Loucy (cell line): ENCODE measurements at regions not wholly inside any gene's neighbourhood (a gene's known extent, or its start where the extent isn't known, plus 50 kb on each side); places are given as distances from the start of the nearest gene placed in this dataset.

Source experiments
- H2AFZ ChIP-seq: fragments of 200-600 bp; sonication (generic); 2 replicates; pipeline ENCODE4 v1.6.0; 2016; ENCODE audit warnings: antibody characterized with exemption, mild to moderate bottlenecking, low read length, moderate library complexity
- H3F3A ChIP-seq: fragments of 200-600 bp; 2 replicates; pipeline ENCODE4 v1.6.0; 2016; ENCODE audit warnings: antibody characterized with exemption, low read depth, mild to moderate bottlenecking
- H3K27me3 ChIP-seq: fragments of 200-600 bp; sonication (generic); 2 replicates; pipeline ENCODE4 v1.6.1; 2014; ENCODE audit warnings: low read length, mild to moderate bottlenecking; ENCODE audit not compliant: insufficient read depth, poor library complexity, severe bottlenecking
- H3K36me3 ChIP-seq: fragments of 200-600 bp; sonication (generic); 2 replicates; pipeline ENCODE4 v1.6.1; 2016; ENCODE audit warnings: low read length; ENCODE audit not compliant: insufficient read depth
- H3K4me1 ChIP-seq: fragments of 200-600 bp; sonication (generic); 2 replicates; pipeline ENCODE4 v1.5.1; 2014; ENCODE audit warnings: low read length, mild to moderate bottlenecking; ENCODE audit not compliant: insufficient read depth, poor library complexity, severe bottlenecking
- H3K4me2 ChIP-seq: fragments of 200-600 bp; sonication (generic); 2 replicates; pipeline ENCODE4 v1.6.0; 2014; ENCODE audit warnings: antibody characterized with exemption, low read length, low read depth, mild to moderate bottlenecking; ENCODE audit not compliant: poor library complexity, severe bottlenecking
- H3K4me3 ChIP-seq: fragments of 200-600 bp; sonication (generic); 2 replicates; pipeline ENCODE4 v1.5.1; 2014; ENCODE audit warnings: low read length, mild to moderate bottlenecking, mixed read lengths; ENCODE audit not compliant: poor library complexity, severe bottlenecking
- H3K79me2 ChIP-seq: fragments of 200-600 bp; sonication (generic); 2 replicates; pipeline ENCODE4 v1.6.1; 2014; ENCODE audit warnings: low read length; ENCODE audit not compliant: insufficient read depth
- H3K9ac ChIP-seq: fragments of 200-600 bp; sonication (generic); 2 replicates; pipeline ENCODE4 v1.6.0; 2014; ENCODE audit warnings: mild to moderate bottlenecking, low read depth, low read length, moderate library complexity; ENCODE audit not compliant: poor library complexity, severe bottlenecking
- H3K9me2 ChIP-seq: fragments of 200-600 bp; sonication (generic); replicated peaks from 2 replicates; pipeline ENCODE4 v1.6.1; 2016; ENCODE audit warnings: low read depth, low read length, mixed read lengths
- H3K9me3 ChIP-seq: fragments of 200-600 bp; sonication (generic); 2 replicates; pipeline ENCODE4 v1.6.1; 2014; ENCODE audit warnings: mild to moderate bottlenecking, antibody characterized with exemption, low read length, low read depth; ENCODE audit not compliant: insufficient read depth
- H4K20me1 ChIP-seq: fragments of 200-600 bp; sonication (generic); 2 replicates; pipeline ENCODE4 v1.6.0; 2014; ENCODE audit warnings: antibody characterized with exemption, low read length, mild to moderate bottlenecking; ENCODE audit not compliant: insufficient read depth, poor library complexity, severe bottlenecking
- EZH2phosphoT487 ChIP-seq: fragments of 200-600 bp; IDR thresholded peaks from 2 replicates; pipeline ENCODE4 v1.6.1; 2018; ENCODE audit warnings: antibody characterized with exemption, mild to moderate bottlenecking, moderate library complexity, borderline replicate concordance
- TF ChIP-seq, protein P1 (sequence below): fragments of 200-600 bp; sonication (generic); conservative IDR thresholded peaks from 2 replicates; pipeline ENCODE4 v1.5.1; 2014; ENCODE audit warnings: mild to moderate bottlenecking, antibody characterized with exemption, low read length

DNA sequence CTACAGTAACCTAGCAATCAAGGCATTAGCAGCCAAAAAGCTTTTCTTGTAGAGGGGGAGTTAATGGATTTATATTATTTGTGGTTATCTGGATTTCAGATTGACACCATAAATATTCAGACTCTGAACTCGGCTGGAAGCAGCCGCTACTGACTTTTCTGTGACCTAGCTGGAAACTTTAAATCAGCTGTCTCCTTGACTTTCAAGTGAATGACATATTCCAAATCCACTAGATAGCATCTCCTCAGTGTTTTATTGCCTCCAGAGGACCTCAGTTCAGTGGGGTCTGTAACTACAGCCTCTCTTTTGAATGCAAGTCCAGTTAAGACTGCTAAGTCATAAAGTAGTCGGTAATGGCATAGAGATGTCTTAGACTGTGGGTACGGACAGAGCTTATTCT, 448.5 kb downstream of the NUF2 start:
- Histone ChIP-seq H3K9ac (no peak overlapping the region), H3K4me2 (no peak overlapping the region), H4K20me1 (no peaks in the 10 kb centered on the region), H3K27me3 (no peaks in the 10 kb centered on the region), H3F3A (no peaks in the 10 kb centered on the region), H3K36me3 (no peaks in the 10 kb centered on the region), H3K9me3 (no peaks in the 10 kb centered on the region), H3K9me2 (no peaks in the 10 kb centered on the region), H3K4me1 (peaks cover 6% of the 10 kb centered on the region), H3K4me3 (no peak overlapping the region), H2AFZ (no peak overlapping the region), H3K79me2 (no peaks in the 10 kb centered on the region)
- TF ChIP-seq, protein P1, sequence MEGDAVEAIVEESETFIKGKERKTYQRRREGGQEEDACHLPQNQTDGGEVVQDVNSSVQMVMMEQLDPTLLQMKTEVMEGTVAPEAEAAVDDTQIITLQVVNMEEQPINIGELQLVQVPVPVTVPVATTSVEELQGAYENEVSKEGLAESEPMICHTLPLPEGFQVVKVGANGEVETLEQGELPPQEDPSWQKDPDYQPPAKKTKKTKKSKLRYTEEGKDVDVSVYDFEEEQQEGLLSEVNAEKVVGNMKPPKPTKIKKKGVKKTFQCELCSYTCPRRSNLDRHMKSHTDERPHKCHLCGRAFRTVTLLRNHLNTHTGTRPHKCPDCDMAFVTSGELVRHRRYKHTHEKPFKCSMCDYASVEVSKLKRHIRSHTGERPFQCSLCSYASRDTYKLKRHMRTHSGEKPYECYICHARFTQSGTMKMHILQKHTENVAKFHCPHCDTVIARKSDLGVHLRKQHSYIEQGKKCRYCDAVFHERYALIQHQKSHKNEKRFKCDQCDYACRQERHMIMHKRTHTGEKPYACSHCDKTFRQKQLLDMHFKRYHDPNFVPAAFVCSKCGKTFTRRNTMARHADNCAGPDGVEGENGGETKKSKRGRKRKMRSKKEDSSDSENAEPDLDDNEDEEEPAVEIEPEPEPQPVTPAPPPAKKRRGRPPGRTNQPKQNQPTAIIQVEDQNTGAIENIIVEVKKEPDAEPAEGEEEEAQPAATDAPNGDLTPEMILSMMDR = no peak
- TF ChIP-seq EZH2phosphoT487 = no peak

DNA sequence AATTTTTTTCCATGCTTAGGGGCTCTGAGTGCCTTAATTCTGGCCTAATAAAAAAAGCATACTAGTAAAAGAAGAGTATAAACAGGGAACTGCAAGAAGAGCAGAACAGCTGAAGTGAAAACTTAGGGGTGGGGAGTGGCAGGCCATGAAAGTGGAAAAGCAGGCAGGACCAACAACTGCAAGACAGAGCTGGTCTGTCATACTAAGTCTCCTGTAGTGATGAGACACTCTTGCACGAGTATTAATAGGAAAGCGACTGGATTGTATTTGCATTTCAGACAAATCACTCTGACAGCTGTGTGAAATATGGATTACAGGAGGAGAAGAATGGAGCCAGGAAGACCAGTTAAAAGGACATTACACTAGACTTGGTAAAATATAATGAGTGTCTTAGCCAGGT, 449.9 kb downstream of the NUF2 start:
- Histone ChIP-seq H3K79me2 (no peaks in the 10 kb centered on the region), H3K4me3 (no peak overlapping the region), H3K36me3 (no peaks in the 10 kb centered on the region), H3K4me2 (no peak overlapping the region), H3K9ac (no peak overlapping the region), H3K4me1 (peaks cover 2% of the 10 kb centered on the region), H3F3A (no peaks in the 10 kb centered on the region), H3K9me2 (no peaks in the 10 kb centered on the region), H2AFZ (no peak overlapping the region), H4K20me1 (no peaks in the 10 kb centered on the region), H3K9me3 (no peaks in the 10 kb centered on the region), H3K27me3 (no peaks in the 10 kb centered on the region)
- TF ChIP-seq, protein P1 = no peak
- TF ChIP-seq EZH2phosphoT487 = no peak

DNA sequence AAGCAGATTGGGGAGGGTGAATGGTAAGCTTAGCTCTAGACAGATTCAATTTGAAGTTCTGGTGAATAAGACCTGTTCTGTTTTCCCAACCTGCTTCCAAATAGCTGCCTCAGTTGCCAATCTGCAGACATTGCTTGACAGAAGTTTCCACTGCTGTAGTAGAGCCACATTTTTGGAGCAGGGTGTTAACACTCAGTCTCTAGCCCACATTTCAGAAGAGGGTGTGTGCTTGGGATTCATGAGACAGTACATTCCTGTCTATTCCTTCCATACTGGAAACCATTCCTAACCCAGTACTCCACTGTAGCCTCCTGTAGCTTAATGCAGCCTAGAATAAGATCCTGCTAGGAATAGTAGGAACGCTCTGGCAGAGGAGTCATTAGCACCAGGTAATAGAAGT, 450.5 kb downstream of the NUF2 start:
- no peak for TF ChIP-seq EZH2phosphoT487
- TF ChIP-seq, protein P1 = no peak
- H3K79me2 ChIP-seq = no peaks in the 10 kb centered on the region
- no peaks in the 10 kb centered on the region for H3K9me2 ChIP-seq
- H3F3A ChIP-seq = no peaks in the 10 kb centered on the region
- no peaks in the 10 kb centered on the region for H3K36me3 ChIP-seq
- H3K4me2 ChIP-seq = no peak overlapping the region
- no peak overlapping the region for H3K9ac ChIP-seq
- H3K27me3 ChIP-seq = no peaks in the 10 kb centered on the region
- H4K20me1 ChIP-seq = no peaks in the 10 kb centered on the region
- H3K9me3 ChIP-seq = no peaks in the 10 kb centered on the region
- H3K4me1 ChIP-seq = no peaks in the 10 kb centered on the region
- H2AFZ ChIP-seq = no peak overlapping the region
- H3K4me3 ChIP-seq = no peak overlapping the region
